GM12872 (cell line): ENCODE measurements at regions not wholly inside any gene's neighbourhood (a gene's known extent, or its start where the extent isn't known, plus 50 kb on each side); places are given as distances from the start of the nearest gene placed in this dataset.

Source experiments
- TF ChIP-seq, protein P1 (sequence below): IDR thresholded peaks from 3 replicates; pipeline ENCODE4 v1.5.1; 2011; ENCODE audit warnings: low read depth, mild to moderate bottlenecking, low read length, moderate library complexity; ENCODE audit not compliant: insufficient read depth

DNA sequence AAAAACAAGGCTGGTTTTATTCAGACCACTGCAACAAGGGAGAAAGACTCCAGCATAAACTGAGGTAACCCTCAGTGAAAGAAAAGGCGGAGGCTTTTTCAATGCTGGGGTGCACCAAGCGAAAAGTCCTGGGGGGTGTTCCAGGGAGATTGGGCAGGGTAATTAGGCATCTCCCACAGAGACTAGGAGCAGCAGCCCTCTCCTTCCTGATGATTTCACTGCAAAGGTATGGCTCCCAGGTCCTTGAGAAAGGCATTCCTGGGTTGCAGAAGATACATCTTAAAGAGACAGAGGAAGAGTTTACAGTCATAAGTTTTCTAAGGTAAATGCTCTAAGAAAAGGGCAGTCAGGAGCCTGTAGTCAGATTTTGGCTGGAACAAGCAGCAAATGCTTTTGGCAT is 412.0 kb downstream of the FOXO1 start:
- TF ChIP-seq, protein P1, sequence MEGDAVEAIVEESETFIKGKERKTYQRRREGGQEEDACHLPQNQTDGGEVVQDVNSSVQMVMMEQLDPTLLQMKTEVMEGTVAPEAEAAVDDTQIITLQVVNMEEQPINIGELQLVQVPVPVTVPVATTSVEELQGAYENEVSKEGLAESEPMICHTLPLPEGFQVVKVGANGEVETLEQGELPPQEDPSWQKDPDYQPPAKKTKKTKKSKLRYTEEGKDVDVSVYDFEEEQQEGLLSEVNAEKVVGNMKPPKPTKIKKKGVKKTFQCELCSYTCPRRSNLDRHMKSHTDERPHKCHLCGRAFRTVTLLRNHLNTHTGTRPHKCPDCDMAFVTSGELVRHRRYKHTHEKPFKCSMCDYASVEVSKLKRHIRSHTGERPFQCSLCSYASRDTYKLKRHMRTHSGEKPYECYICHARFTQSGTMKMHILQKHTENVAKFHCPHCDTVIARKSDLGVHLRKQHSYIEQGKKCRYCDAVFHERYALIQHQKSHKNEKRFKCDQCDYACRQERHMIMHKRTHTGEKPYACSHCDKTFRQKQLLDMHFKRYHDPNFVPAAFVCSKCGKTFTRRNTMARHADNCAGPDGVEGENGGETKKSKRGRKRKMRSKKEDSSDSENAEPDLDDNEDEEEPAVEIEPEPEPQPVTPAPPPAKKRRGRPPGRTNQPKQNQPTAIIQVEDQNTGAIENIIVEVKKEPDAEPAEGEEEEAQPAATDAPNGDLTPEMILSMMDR = no peak

- TF ChIP-seq, protein P1 = no peak
Observed at GRCh38 chr13:40255551-40255950, 410.9 kb downstream of the FOXO1 start.

GRCh38 chr13:40259899-40260298 is 406.5 kb downstream of the FOXO1 start:
- TF ChIP-seq, protein P1 = no peak

DNA sequence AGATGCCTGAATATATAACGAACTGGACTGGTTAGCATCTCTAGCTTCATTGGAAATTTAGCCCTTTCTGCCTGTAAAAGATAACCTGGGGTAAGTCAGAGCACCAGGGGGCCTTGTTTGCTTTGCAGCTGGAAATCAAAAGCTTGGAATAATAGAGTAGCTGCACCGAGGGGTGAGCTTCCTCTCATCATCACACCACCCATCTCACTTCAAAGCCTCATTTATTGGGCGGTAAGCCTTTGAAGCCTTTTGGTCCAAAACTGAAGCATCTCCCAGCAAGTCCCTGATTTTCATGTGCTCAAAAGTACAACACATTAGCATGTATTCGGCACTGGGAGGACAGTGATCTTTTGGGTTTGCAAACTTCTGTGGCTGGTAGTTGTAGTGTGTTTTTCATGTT is 405.1 kb downstream of the FOXO1 start:
- TF ChIP-seq, protein P1 = no peak

GRCh38 chr13:40261947-40262346 is 404.5 kb downstream of the FOXO1 start:
- TF ChIP-seq, protein P1 = no peak

GRCh38 chr13:40269086-40269485 is 397.4 kb downstream of the FOXO1 start:
- TF ChIP-seq, protein P1 = no peak

GRCh38 chr13:40270726-40271125 is 395.7 kb downstream of the FOXO1 start:
- TF ChIP-seq, protein P1 = no peak
